Type B pancreatic cell (in vitro differentiated cells): ENCODE measurements at regions not wholly inside any gene's neighbourhood (a gene's known extent, or its start where the extent isn't known, plus 50 kb on each side); places are given as distances from the start of the nearest gene placed in this dataset.

Experiments
- DNase-seq: peaks from one replicate; pipeline ENCODE4 v3.0.0; 2021; ENCODE audit warnings: mixed read lengths; ENCODE audit not compliant: unreplicated experiment; ENCODE audit errors: extremely low spot score
- H3K27ac Mint-ChIP-seq: 2 replicates; pipeline ENCODE4 v1.8.0; 2021; ENCODE audit warnings: mild to moderate bottlenecking, mixed read lengths
- H3K27me3 Mint-ChIP-seq: 2 replicates; pipeline ENCODE4 v1.8.0; 2021; ENCODE audit warnings: mixed read lengths
- H3K36me3 Mint-ChIP-seq: 2 replicates; pipeline ENCODE4 v1.8.0; 2021; ENCODE audit warnings: mixed read lengths
- H3K4me1 Mint-ChIP-seq: one replicate; pipeline ENCODE4 v1.8.0; 2021; ENCODE audit warnings: mixed read lengths; ENCODE audit not compliant: unreplicated experiment
- H3K4me3 Mint-ChIP-seq: 2 replicates; pipeline ENCODE4 v1.8.0; 2021; ENCODE audit warnings: mild to moderate bottlenecking, mixed read lengths
- H3K9me3 Mint-ChIP-seq: 2 replicates; pipeline ENCODE4 v1.8.0; 2021; ENCODE audit warnings: mixed read lengths
- CTCF ChIP-seq: fragments of 200-600 bp; sonication (generic); conservative IDR thresholded peaks from 2 replicates; pipeline ENCODE4 v1.5.0; 2021; ENCODE audit warnings: antibody characterized with exemption, mild to moderate bottlenecking

- TF ChIP-seq CTCF, result no peak
- Mint-ChIP-seq H3K27ac (no peak overlapping the region), H3K4me1 (no peaks in the 10 kb centered on the region), H3K36me3 (no peaks in the 10 kb centered on the region), H3K27me3 (no peaks in the 10 kb centered on the region), H3K9me3 (no peaks in the 10 kb centered on the region), H3K4me3 (no peak overlapping the region)
- DNase-seq, result no peak
Observed at GRCh38 chr1:95863086-95863485, 629.1 kb downstream of the RWDD3 start.

GRCh38 chr1:95865769-95866168, 631.8 kb downstream of the RWDD3 start:
- Mint-ChIP-seq H3K4me1 (no peaks in the 10 kb centered on the region), H3K9me3 (no peaks in the 10 kb centered on the region), H3K27me3 (no peaks in the 10 kb centered on the region), H3K36me3 (no peaks in the 10 kb centered on the region), H3K4me3 (no peak overlapping the region), H3K27ac (no peak overlapping the region)
- no peak for TF ChIP-seq CTCF
- DNase-seq, result no peak

- no peak for DNase-seq
- no peak overlapping the region for H3K4me3 Mint-ChIP-seq
- no peaks in the 10 kb centered on the region for H3K27me3 Mint-ChIP-seq
- H3K27ac Mint-ChIP-seq, result no peak overlapping the region
- no peaks in the 10 kb centered on the region for H3K9me3 Mint-ChIP-seq
- no peaks in the 10 kb centered on the region for H3K36me3 Mint-ChIP-seq
- H3K4me1 Mint-ChIP-seq, result no peaks in the 10 kb centered on the region
- TF ChIP-seq CTCF, result no peak
Observed at GRCh38 chr1:95876276-95876675, 642.3 kb downstream of the RWDD3 start.

- Mint-ChIP-seq H3K9me3 (no peaks in the 10 kb centered on the region), H3K4me3 (no peak overlapping the region), H3K4me1 (no peaks in the 10 kb centered on the region), H3K36me3 (no peaks in the 10 kb centered on the region), H3K27me3 (no peaks in the 10 kb centered on the region), H3K27ac (no peak overlapping the region)
- no peak for DNase-seq
- no peak for TF ChIP-seq CTCF
Observed at GRCh38 chr1:95879498-95880050, 645.6 kb downstream of the RWDD3 start.

GRCh38 chr1:95888941-95889390, 655.0 kb downstream of the RWDD3 start:
- Mint-ChIP-seq H3K4me3 (no peak overlapping the region), H3K4me1 (peaks cover 5% of the 10 kb centered on the region), H3K27ac (no peak overlapping the region)

More at GRCh38 chr1:95888941-95889390, 655.0 kb downstream of the RWDD3 start:
- Mint-ChIP-seq H3K36me3 (no peaks in the 10 kb centered on the region), H3K9me3 (peaks cover 5% of the 10 kb centered on the region), H3K27me3 (no peaks in the 10 kb centered on the region)
- TF ChIP-seq CTCF, result no peak
- DNase-seq, result no peak
